Central memory CD4-positive, alpha-beta T cell (primary cell): ENCODE measurements at regions not wholly inside any gene's neighbourhood (a gene's known extent, or its start where the extent isn't known, plus 50 kb on each side); places are given as distances from the start of the nearest gene placed in this dataset.

ENCODE experiments used
- DNase-seq: peaks from one replicate; pipeline ENCODE4 v3.0.0; 2022

- DNase-seq, result no peak
Observed at GRCh38 chr3:101081446-101081845, 88.2 kb upstream of the ABI3BP start.

- DNase-seq, result no peak
Observed at GRCh38 chr3:101077361-101078011, 84.3 kb upstream of the ABI3BP start.

- no peak for DNase-seq
Observed at GRCh38 chr3:101074518-101074917, 81.3 kb upstream of the ABI3BP start.

- DNase-seq, result no peak
Observed at GRCh38 chr3:101072300-101072699, 79.1 kb upstream of the ABI3BP start.

- DNase-seq, result no peak
Observed at GRCh38 chr3:101070799-101071121, 77.5 kb upstream of the ABI3BP start.

- DNase-seq, result peak; percentile 36
Observed at GRCh38 chr3:101069901-101070798, 76.9 kb upstream of the ABI3BP start.

- no peak for DNase-seq
Observed at GRCh38 chr3:101068876-101069606, 75.8 kb upstream of the ABI3BP start.

- no peak for DNase-seq
Observed at GRCh38 chr3:101066711-101067129, 73.5 kb upstream of the ABI3BP start.

- DNase-seq, result no peak
Observed at GRCh38 chr3:101065962-101066361, 72.7 kb upstream of the ABI3BP start.

- no peak for DNase-seq
Observed at GRCh38 chr3:101063401-101063800, 70.2 kb upstream of the ABI3BP start.

GRCh38 chr3:101061312-101061711 is 68.1 kb upstream of the ABI3BP start:
- no peak for DNase-seq

- DNase-seq, result no peak
Observed at GRCh38 chr3:101050866-101051265, 57.6 kb upstream of the ABI3BP start.

- DNase-seq, result no peak
Observed at GRCh38 chr3:101050046-101050445, 56.8 kb upstream of the ABI3BP start.

- DNase-seq, result no peak
Observed at GRCh38 chr3:101049532-101049931, 56.3 kb upstream of the ABI3BP start.

- no peak for DNase-seq
Observed at GRCh38 chr3:101043687-101044078, 50.5 kb upstream of the ABI3BP start.

- DNase-seq, result no peak
Observed at GRCh38 chr3:101042996-101043686, 49.9 kb upstream of the ABI3BP start.
